GM18519 (cell line): ENCODE measurements at regions not wholly inside any gene's neighbourhood (a gene's known extent, or its start where the extent isn't known, plus 50 kb on each side); places are given as distances from the start of the nearest gene placed in this dataset.
"Not testable (repeated sequence)": the region's sequence is repeated elsewhere in the genome, so short reads cannot be mapped to it uniquely, and the experiment has no call there.

Source experiments
- ATAC-seq: cut with Tn5 transposase; IDR thresholded peaks from one replicate; pipeline ENCODE4 v1.9.1; 2021; ENCODE audit warnings: mild to moderate bottlenecking, moderate library complexity; ENCODE audit not compliant: unreplicated experiment, low FRiP score

DNA sequence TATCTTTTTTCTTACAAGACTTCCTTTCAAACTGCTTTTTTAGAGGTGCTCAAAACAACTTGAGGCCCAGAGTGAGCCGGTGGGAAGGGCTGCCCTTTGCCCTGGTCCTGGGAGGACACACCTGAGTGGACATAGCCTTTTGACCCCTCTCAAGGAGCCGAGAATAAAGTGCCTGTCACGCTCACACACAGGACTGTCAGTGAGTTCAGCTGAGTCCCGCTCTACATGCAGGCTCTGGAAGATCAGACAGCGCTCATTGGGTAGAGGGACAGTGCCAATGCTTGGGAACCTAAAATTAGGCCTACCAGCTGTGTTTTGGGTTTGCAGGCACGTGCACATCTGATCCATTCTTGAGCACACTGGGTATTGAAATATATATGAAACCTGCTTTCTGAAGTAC is 387.8 kb downstream of the CD83 start:
- no peak for ATAC-seq

DNA sequence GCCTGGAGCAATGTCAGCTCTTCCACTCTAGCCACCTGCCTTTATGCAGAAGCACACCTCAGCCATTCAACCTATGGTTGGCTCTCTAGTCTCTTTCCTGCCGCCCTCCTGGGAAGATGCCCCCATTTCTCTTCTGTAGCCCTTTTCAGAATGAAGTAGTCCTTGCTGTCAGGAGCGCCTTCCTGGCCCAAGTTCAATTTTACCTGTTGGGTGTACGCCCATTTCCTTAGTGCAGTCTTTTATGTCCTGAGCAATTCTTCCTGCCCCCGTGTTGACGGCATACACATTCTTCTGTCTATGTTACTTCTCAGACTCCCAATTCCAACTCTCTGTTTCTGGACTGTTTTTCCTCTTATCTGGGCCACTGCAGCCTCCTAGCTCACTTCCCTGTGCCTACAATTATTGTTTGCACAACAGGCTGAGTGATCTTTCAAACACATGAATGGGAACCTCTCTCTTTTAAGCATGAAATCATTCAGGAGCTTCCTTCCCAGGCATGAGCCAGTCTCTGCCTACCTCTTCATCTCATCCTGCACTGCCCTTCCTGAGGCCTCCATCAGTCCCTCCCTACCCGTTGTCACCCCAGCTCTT is 389.2 kb downstream of the CD83 start:
- ATAC-seq = no peak

GRCh38 chr6:14509120-14509519 is 391.5 kb downstream of the CD83 start:
- no peak for ATAC-seq

GRCh38 chr6:14510038-14510437 is 392.5 kb downstream of the CD83 start:
- no peak for ATAC-seq

- no peak for ATAC-seq
Observed at GRCh38 chr6:14511061-14511586, 393.6 kb downstream of the CD83 start.

DNA sequence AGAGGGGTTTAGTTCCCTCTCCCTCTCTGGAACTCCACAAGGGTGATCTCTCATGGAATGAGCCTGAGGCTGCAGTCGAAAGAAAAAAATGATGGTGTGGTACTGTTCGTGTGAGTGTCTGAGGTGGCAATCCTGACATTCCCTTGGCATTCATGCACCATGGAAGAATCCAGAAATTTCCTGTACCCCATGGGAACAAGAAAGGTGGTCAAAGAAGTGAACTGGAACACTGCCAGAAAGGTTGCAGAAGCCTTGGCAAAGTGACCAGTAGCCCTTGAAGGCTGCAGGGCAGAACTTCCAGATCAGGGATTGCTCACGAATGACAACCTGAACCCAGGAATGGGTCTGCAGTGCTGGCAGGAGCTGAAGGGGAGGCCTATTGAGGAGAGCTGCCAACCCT is 394.7 kb downstream of the CD83 start:
- ATAC-seq = no peak

DNA sequence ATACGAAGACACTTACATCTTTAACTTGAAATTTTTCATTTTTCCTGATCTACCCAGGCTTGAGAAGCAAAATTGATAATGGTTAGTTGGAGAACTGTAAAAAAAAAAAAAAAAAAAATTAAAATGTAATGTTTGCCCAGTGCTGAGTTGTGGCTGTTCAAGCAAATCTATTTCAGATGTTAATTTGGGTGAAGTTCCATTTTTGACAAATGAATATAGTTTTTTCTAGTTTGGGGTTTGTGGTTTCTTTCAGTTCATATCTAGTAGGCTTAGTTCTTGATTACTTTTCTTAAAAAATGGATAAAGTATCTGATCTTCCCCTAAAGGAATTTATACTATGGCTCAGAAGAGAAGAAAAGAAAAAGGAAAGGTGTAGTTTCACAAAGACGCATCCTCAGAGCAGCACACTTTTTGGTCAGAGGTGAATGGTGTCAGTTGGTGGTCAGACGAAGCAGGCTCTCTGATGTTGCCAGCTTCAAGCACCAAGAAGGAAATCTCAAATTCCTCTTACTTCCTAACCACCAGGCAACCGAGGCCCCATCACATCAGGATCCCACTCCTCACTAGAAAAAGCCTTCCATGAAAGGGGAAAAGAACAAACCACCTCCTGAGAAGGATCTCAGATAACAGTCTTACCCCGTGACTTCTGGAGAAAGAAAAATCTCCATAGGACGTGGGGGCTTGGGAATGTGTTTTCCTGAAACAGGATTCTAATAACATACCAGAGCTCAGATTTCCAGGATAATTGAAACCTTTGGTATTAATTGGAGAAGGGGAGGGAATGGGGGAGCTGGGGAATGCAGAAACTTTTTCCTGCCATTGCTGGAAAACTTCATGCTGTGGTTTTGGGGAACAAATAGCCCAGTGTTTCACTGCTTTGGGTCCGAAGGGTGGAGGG is 396.2 kb downstream of the CD83 start:
- no peak for ATAC-seq

GRCh38 chr6:14516956-14517355 is 399.4 kb downstream of the CD83 start:
- ATAC-seq = no peak

DNA sequence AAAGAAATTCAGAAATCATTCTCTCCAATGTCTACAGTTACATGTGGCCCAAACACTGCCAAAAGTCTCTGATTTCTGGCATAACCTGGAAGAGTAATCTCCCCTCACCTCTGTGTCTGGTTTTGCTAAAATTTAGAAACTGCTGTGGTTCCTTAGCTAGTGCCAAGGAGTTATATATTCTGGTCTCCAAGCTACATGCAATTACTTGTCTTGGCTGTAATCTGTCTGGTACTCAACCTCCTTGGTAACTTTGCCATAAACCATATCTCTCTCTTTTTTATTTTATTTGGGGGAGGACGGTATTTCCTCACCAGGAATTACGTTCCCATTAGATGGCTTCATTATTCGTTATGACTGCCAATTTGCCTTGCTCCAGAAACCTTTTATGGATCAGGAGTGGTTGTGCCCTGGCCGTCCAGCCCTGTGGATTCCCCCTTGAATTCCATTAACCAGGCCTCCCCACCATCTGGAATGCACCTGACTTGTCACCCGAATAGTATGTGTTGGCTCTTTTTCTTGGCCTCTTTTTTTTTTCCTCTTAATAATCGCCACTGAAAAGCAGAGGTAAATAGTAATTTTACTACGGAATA is 400.0 kb downstream of the CD83 start:
- ATAC-seq = no peak

DNA sequence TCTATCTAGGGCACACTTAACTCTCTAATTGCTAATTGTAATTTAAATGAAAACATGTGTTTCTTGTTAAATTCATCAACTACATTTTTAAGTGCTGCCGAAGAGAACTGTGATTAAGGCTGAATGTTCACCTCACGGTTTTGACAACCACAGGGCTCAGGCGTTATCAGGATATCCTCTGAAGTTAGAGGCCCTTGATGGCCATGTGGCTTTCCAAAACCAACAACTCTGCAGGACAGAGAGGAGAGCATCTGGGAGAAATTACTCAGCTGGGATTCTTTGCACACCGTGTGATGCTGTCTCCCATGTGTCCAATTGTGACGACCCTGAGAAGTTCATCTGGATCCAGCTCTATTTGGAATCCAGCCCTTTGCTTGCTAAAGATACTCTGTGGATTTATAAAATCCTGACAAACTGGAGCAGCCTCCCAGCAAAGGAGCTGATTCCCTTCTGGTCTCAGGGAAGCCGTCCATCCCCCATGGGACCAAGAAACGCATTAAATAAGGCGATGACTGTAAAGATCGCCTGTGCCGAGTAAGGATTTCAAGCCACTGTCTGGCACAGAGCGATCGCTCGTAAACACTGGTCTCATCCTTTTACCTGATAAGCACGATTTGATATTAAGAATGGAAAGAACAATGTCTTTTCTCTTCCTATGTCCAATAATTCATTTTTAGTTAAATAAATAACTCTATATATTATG is 401.1 kb downstream of the CD83 start:
- ATAC-seq = no peak

- no peak for ATAC-seq
Observed at GRCh38 chr6:14520029-14520428, 402.5 kb downstream of the CD83 start.

DNA sequence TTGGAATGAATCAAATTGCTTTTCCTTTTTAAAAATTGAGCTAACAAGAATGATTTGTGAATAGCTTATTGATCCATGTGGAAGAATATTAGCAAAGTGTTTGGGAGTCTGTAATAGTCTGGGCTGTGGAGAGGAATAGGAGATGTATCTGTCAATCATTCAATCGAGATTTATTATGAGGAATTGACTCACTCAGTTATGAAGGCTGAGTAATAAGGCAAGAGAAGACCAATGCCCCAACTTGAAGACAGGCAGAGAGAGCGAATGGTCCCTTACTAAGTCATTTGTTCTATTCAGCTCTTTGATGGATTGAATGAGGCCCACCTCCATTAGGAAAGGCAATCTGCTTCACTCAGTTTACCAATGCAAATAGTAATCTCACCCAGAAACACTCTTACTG is 403.0 kb downstream of the CD83 start:
- ATAC-seq = no peak

DNA sequence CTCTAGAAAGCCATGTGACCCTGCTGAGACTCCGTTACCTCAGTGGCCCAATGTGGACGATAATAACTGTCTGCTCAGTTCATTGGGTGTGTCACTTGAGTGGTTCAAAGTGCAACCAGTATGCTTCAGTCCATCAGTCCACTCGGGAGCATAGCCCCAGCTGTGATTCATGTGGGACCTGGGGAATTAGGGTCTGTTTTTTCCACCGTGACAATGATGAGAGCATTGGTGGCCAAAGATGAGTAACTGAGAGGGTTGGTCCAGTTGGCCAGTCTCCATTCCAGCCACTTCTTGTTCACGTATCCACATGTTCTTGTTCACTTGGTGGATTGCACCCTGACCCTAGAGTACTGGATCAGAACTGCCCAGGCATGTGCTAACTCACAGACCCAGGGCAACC is 403.6 kb downstream of the CD83 start:
- ATAC-seq = no peak

GRCh38 chr6:14521861-14522260 is 404.3 kb downstream of the CD83 start:
- ATAC-seq = not testable (repeated sequence)

DNA sequence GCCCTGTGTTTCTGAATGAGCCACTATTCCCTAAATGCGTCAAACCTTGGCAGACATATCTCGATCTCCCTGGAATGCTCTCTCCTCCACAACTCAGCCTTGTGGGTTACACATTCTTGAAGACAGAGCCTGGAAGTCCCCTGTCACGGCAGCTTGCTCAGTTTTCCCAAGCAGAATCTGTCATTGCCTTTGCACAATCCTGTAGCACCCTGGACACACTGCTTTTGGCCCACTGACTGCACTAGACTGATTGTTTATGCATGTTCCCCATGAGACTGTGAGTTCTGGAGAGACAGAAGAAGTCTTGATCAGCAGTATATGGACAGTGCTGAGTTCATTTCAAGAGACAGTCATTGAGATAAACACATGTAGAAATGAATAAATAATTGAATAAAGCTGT is 406.7 kb downstream of the CD83 start:
- ATAC-seq = no peak

DNA sequence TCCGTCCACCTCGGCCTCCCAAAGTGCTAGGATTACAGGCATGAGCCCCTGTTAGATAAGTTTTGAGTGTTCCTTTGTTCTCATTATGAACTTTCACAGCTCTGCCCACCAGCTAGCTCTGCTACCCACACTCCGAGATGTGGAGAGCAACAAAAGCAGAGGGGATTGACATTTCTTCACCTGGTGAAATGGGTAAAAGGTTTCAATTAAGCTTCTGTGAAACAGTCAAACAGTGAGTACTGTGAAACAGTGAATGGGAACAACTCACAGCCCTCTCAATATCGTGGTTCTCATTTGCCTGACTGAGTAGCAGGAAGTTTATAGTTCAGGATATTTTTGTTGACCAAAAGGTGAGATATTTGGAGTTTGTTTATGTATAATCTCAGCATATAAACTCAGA is 412.8 kb downstream of the CD83 start:
- ATAC-seq = no peak

- ATAC-seq = no peak
Observed at GRCh38 chr6:14533446-14533845, 415.9 kb downstream of the CD83 start.

GRCh38 chr6:14537030-14537429 is 419.5 kb downstream of the CD83 start:
- no peak for ATAC-seq

- no peak for ATAC-seq
Observed at GRCh38 chr6:14540276-14540675, 422.7 kb downstream of the CD83 start.

DNA sequence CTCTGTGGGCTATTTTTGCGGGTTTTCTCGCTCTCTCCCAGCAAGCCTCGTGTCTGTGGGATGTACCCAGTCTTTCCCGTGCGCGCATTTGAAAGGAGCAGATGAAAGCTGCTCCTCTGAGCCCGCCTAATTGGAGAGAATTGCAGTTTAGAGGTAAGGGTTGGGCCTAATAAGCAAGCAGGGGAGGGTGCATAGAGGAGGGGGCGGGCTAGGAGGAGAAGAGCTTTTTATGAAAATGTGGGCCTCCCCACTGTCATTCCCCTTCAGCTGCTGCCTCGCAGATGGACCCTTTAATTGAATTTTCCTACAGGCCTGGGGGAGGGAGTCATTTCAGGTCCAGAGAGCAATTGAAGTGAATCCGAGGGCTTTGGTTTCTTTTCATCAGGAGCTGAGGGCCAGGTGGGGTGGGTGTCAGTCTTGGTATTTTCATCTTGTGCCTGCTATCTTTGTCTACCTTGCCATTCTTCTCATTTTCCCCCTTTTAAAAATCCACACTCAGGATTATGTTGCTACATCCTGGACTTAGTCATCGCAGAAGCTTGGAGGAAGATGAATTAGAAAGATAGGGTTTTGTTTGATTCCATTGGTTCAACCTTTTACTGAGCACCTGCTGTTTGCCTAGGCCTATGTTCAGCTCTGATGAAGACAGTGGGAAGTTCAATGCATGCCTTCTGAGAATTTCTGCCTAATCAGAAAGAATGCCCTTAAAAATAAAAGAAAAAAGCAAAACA is 423.4 kb downstream of the CD83 start:
- no peak for ATAC-seq
